ENCODE measurements at regions not wholly inside any gene's neighbourhood (a gene's known extent, or its start where the extent isn't known, plus 50 kb on each side); places are given as distances from the start of the nearest gene placed in this dataset.

DNA sequence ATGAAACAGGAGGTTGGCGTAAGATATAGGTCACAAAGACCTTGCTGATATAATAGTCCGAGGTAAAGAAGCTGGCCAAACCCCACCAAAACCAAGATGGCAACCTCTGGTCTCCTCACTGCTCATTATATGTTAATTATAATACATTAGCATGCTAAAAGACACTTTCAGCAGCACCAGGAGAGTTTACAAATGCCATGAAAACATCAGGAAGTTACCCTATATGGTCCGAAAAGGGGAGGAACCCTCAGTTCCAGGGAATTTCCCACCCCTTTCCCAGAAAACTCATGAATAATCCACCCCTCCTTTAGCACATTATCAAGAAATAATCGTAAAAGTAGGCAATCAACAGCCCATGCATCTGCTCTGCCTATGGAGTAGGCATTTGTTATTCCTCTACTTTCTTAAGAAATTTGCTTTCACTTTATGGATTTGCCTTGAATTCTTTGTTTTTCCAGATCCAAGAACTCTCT is 923.4 kb downstream of the QKI start (continued):
- peak; percentile 72 for TF ChIP-seq BACH1 (tag; IDR thresholded peaks at IDR 0.05)
- peak; percentile 88 for TF ChIP-seq ZNF175 (CRISPR knock-in tag; IDR thresholded peaks at IDR 0.05; ENCODE audit: low read depth)
- peak in 1 of 3 experiments; percentile 27 for TF ChIP-seq YY1 (IDR thresholded peaks at IDR 0.05; ENCODE audit: borderline replicate concordance in 1 of 3, control insufficient read depth in 1 of 3, extremely low read depth in 1 of 3, insufficient read depth in 3 of 3, insufficient read length in 1 of 3, insufficient replicate concordance in 2 of 3, low read depth in 1 of 3, low read length in 2 of 3)
- TF ChIP-seq FOSL1 (tag; conservative IDR thresholded peaks at IDR 0.05) = 0 out of 2 replicates have a peak, but pooled peaks have one; percentile 16
- 0 out of 2 replicates have a peak, but pooled peaks have one; percentile 28 for TF ChIP-seq NCOA6 (IDR thresholded peaks at IDR 0.05)
- TF ChIP-seq, protein P1, sequence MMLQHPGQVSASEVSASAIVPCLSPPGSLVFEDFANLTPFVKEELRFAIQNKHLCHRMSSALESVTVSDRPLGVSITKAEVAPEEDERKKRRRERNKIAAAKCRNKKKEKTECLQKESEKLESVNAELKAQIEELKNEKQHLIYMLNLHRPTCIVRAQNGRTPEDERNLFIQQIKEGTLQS (IDR thresholded peaks at IDR 0.05) = no peak
- TF ChIP-seq, protein P1 (CRISPR knock-in tag; conservative IDR thresholded peaks at IDR 0.05) = no peak
- TF ChIP-seq ZNF695 (CRISPR knock-in tag; IDR thresholded peaks at IDR 0.05) = no peak
- TF ChIP-seq JUND (IDR thresholded peaks at IDR 0.05; ENCODE audit: borderline replicate concordance, low read depth, low read length) = peak; percentile 7; the same call in 1 of the 2 replicates
- peak; percentile 11; the same call in 1 of the 3 replicates for TF ChIP-seq JUND (tag; IDR thresholded peaks at IDR 0.05; ENCODE audit: borderline replicate concordance, low read depth, low read length)
- TF ChIP-seq RBM39 (optimal IDR thresholded peaks at IDR 0.05; ENCODE audit: low read depth, low read length) = no peak
- peak; percentile 7; the same call in 1 of the 2 replicates for TF ChIP-seq NFRKB (IDR thresholded peaks at IDR 0.05; ENCODE audit: low read depth)
- no peak for TF ChIP-seq JUN (IDR thresholded peaks at IDR 0.05; ENCODE audit: borderline replicate concordance, low read depth, low read length)
- no peak for TF ChIP-seq JUN (CRISPR knock-in tag; IDR thresholded peaks at IDR 0.05; ENCODE audit: borderline replicate concordance)
- TF ChIP-seq PURB (CRISPR knock-in tag; IDR thresholded peaks at IDR 0.05; ENCODE audit: low read depth) = no peak
- TF ChIP-seq, protein P2, sequence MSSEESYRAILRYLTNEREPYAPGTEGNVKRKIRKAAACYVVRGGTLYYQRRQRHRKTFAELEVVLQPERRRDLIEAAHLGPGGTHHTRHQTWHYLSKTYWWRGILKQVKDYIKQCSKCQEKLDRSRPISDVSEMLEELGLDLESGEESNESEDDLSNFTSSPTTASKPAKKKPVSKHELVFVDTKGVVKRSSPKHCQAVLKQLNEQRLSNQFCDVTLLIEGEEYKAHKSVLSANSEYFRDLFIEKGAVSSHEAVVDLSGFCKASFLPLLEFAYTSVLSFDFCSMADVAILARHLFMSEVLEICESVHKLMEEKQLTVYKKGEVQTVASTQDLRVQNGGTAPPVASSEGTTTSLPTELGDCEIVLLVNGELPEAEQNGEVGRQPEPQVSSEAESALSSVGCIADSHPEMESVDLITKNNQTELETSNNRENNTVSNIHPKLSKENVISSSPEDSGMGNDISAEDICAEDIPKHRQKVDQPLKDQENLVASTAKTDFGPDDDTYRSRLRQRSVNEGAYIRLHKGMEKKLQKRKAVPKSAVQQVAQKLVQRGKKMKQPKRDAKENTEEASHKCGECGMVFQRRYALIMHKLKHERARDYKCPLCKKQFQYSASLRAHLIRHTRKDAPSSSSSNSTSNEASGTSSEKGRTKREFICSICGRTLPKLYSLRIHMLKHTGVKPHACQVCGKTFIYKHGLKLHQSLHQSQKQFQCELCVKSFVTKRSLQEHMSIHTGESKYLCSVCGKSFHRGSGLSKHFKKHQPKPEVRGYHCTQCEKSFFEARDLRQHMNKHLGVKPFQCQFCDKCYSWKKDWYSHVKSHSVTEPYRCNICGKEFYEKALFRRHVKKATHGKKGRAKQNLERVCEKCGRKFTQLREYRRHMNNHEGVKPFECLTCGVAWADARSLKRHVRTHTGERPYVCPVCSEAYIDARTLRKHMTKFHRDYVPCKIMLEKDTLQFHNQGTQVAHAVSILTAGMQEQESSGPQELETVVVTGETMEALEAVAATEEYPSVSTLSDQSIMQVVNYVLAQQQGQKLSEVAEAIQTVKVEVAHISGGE (CRISPR knock-in tag; IDR thresholded peaks at IDR 0.05) = no peak
- TF ChIP-seq ZNF766 (CRISPR knock-in tag; conservative IDR thresholded peaks at IDR 0.05) = peak; percentile 51; the same call in 1 of the 2 replicates

All from K562 (cell line).